ENCODE measurements at regions not wholly inside any gene's neighbourhood (a gene's known extent, or its start where the extent isn't known, plus 50 kb on each side); places are given as distances from the start of the nearest gene placed in this dataset.

DNA sequence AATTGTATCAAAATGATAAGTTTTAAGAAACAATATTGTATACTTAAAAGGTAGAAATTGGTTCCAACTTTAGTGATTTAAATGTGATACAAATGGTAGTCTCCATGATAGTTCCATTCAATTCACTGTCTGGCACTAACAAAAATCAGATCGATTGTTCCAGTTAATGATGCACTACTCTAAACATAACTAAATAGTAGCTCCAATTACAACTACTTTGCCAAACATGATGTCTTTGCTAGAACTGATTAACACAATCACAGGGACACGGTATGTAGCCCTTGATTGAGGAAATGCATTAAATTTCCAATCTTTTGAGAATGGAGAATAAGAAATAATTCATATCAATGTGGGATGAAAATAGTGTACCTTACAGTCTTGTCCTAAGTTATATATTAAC lies 962.4 kb upstream of the GHITM start:
- no peaks in the 10 kb centered on the region for H3K79me2 ChIP-seq (ENCODE audit: insufficient read depth, low read depth)

DNA sequence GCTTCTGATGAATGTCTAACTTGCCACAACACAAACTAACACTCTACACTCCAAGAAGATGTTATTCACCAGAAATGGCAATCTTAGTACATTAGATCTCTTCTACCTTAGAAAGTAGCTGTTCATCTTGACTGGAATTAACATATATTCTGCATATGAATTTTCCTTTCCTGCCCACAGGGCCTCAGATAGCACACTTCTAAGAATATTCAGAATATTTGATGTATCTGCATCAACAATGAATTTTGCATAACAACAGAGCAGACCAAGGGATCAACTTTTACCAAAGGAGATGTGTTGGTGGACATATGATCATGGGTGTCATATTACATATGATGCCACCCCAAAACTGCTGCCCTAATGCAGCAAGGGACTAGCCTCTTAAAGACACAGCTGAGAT lies 960.8 kb upstream of the GHITM start:
- Histone ChIP-seq H3K27me3 (ENCODE audit: insufficient read depth, low read depth) (no peaks in the 10 kb centered on the region), H3K4me2 (no peak overlapping the region), H3K27ac (no peak overlapping the region), H3K4me3 (IDR thresholded peaks at IDR 0.05; ENCODE audit: insufficient read depth, low read depth, low read length) (no peak overlapping the region), H3K4me1 (ENCODE audit: low read depth, poor library complexity, severe bottlenecking) (no peaks in the 10 kb centered on the region), H3K9ac (no peak overlapping the region), H4K20me1 (ENCODE audit: insufficient read depth) (no peaks in the 10 kb centered on the region), H2AFZ (ENCODE audit: low read depth) (no peak overlapping the region), H3K79me2 (ENCODE audit: insufficient read depth, low read depth) (no peaks in the 10 kb centered on the region), H3K36me3 (ENCODE audit: insufficient read depth) (no peaks in the 10 kb centered on the region)
- TF ChIP-seq, protein P1, sequence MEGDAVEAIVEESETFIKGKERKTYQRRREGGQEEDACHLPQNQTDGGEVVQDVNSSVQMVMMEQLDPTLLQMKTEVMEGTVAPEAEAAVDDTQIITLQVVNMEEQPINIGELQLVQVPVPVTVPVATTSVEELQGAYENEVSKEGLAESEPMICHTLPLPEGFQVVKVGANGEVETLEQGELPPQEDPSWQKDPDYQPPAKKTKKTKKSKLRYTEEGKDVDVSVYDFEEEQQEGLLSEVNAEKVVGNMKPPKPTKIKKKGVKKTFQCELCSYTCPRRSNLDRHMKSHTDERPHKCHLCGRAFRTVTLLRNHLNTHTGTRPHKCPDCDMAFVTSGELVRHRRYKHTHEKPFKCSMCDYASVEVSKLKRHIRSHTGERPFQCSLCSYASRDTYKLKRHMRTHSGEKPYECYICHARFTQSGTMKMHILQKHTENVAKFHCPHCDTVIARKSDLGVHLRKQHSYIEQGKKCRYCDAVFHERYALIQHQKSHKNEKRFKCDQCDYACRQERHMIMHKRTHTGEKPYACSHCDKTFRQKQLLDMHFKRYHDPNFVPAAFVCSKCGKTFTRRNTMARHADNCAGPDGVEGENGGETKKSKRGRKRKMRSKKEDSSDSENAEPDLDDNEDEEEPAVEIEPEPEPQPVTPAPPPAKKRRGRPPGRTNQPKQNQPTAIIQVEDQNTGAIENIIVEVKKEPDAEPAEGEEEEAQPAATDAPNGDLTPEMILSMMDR (conservative IDR thresholded peaks at IDR 0.05; ENCODE audit: low read depth, low read length) = no peak

More for the DNA sequence above, 962.4 kb upstream of the GHITM start:
- Histone ChIP-seq H3K27ac (no peak overlapping the region), H4K20me1 (ENCODE audit: insufficient read depth) (no peaks in the 10 kb centered on the region), H3K4me3 (IDR thresholded peaks at IDR 0.05; ENCODE audit: insufficient read depth, low read depth, low read length) (no peak overlapping the region), H3K27me3 (ENCODE audit: insufficient read depth, low read depth) (no peaks in the 10 kb centered on the region), H3K4me1 (ENCODE audit: low read depth, poor library complexity, severe bottlenecking) (no peaks in the 10 kb centered on the region), H3K4me2 (no peak overlapping the region), H2AFZ (ENCODE audit: low read depth) (no peak overlapping the region), H3K36me3 (ENCODE audit: insufficient read depth) (no peaks in the 10 kb centered on the region), H3K9ac (no peak overlapping the region)
- TF ChIP-seq, protein P1 (conservative IDR thresholded peaks at IDR 0.05; ENCODE audit: low read depth, low read length) = no peak

DNA sequence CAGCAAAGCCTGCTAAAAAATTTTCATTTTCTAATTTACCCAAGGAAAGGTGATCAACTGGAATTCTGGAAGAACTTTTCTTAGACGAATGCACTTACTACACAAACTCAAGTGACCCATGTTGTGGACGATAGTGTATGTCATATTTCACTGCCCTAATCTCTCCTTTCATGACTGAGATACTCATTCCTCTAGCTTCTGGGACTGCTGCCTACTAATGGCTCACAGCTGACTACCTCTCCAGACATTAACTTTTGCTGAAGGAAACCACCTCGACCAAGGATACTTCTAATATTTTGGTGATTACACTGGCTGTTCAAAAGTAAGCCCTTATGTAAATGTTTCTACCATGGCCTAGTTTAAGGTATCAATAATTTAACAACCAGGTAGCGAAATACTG lies 959.9 kb upstream of the GHITM start:
- Histone ChIP-seq H3K36me3 (ENCODE audit: insufficient read depth) (no peaks in the 10 kb centered on the region), H3K4me1 (ENCODE audit: low read depth, poor library complexity, severe bottlenecking) (no peaks in the 10 kb centered on the region), H3K27ac (no peak overlapping the region), H3K27me3 (ENCODE audit: insufficient read depth, low read depth) (no peaks in the 10 kb centered on the region), H2AFZ (ENCODE audit: low read depth) (no peak overlapping the region), H3K9ac (no peak overlapping the region), H3K4me3 (IDR thresholded peaks at IDR 0.05; ENCODE audit: insufficient read depth, low read depth, low read length) (no peak overlapping the region), H3K4me2 (no peak overlapping the region), H3K79me2 (ENCODE audit: insufficient read depth, low read depth) (no peaks in the 10 kb centered on the region), H4K20me1 (ENCODE audit: insufficient read depth) (no peaks in the 10 kb centered on the region)
- TF ChIP-seq, protein P1 (conservative IDR thresholded peaks at IDR 0.05; ENCODE audit: low read depth, low read length) = no peak

DNA sequence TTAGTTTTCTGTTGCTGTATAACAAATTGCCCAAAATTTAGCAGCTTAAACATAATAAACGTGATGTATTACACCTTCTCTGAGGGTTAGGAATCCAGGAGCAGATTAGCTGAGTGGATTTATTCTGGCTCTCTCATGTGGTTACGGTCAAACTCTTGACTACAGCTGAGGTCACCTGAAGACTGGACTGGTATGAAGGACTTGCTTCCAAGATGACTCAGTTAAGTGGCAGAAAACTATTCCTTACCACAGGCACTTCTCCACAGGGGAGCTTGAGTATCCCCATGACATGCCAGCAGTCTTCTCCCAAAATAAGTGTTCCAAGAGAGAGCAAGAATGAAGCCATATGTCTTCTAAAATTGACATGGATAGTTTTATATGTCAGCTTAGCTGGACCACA lies 957.2 kb upstream of the GHITM start:
- Histone ChIP-seq H3K4me2 (no peak overlapping the region), H3K27ac (no peak overlapping the region), H2AFZ (ENCODE audit: low read depth) (no peak overlapping the region), H3K4me3 (IDR thresholded peaks at IDR 0.05; ENCODE audit: insufficient read depth, low read depth, low read length) (no peak overlapping the region), H3K27me3 (ENCODE audit: insufficient read depth, low read depth) (no peaks in the 10 kb centered on the region), H3K9ac (no peak overlapping the region), H3K79me2 (ENCODE audit: insufficient read depth, low read depth) (no peaks in the 10 kb centered on the region), H3K4me1 (ENCODE audit: low read depth, poor library complexity, severe bottlenecking) (no peaks in the 10 kb centered on the region), H3K36me3 (ENCODE audit: insufficient read depth) (no peaks in the 10 kb centered on the region), H4K20me1 (ENCODE audit: insufficient read depth) (no peaks in the 10 kb centered on the region)
- TF ChIP-seq, protein P1 (conservative IDR thresholded peaks at IDR 0.05; ENCODE audit: low read depth, low read length) = no peak

Data from KMS-11 (cell line).